ENCODE measurements at regions not wholly inside any gene's neighbourhood (a gene's known extent, or its start where the extent isn't known, plus 50 kb on each side); places are given as distances from the start of the nearest gene placed in this dataset.

DNA sequence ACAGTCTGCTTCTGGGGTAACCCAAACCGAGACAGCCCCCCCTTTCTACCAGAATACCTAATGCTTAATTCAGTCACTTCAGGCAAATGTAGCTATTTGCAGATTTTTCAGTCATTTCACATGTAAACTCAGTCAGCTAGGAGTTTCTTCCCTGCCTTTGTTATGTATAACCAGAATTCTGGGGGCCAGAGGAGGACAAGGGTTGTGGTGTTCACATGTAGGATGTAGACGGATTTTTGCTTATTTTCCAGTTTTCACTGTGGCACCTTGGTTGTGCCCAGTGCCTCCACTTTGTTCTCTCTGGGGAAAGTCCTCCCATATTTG is 51.1 kb downstream of the PROKR2 start:
- TF ChIP-seq, protein P1, sequence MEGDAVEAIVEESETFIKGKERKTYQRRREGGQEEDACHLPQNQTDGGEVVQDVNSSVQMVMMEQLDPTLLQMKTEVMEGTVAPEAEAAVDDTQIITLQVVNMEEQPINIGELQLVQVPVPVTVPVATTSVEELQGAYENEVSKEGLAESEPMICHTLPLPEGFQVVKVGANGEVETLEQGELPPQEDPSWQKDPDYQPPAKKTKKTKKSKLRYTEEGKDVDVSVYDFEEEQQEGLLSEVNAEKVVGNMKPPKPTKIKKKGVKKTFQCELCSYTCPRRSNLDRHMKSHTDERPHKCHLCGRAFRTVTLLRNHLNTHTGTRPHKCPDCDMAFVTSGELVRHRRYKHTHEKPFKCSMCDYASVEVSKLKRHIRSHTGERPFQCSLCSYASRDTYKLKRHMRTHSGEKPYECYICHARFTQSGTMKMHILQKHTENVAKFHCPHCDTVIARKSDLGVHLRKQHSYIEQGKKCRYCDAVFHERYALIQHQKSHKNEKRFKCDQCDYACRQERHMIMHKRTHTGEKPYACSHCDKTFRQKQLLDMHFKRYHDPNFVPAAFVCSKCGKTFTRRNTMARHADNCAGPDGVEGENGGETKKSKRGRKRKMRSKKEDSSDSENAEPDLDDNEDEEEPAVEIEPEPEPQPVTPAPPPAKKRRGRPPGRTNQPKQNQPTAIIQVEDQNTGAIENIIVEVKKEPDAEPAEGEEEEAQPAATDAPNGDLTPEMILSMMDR (IDR thresholded peaks at IDR 0.05), result no peak
- no peak overlapping the region for H3K27ac Mint-ChIP-seq
- no peaks in the 10 kb centered on the region for H3K36me3 Mint-ChIP-seq (ENCODE audit: low read depth)
- DNase-seq (no peak), ATAC-seq (no peak)
- CTCF ChIA-PET, result interaction anchor here (0.7 kb wide), 1 partner anchor 1507 kb away, joined by 3 read pairs; no protein-coding TSS in a partner anchor
- H3K9me3 Mint-ChIP-seq, result no peaks in the 10 kb centered on the region
- H3K4me1 Mint-ChIP-seq (ENCODE audit: low read depth), result peaks cover 8% of the 10 kb centered on the region
- peaks cover 13% of the 10 kb centered on the region for H3K27me3 Mint-ChIP-seq
- POLR2A ChIA-PET, result interaction anchor here (0.8 kb wide), 1 partner anchor 21 kb away, joined by 3 read pairs; no protein-coding TSS in a partner anchor
- intact Hi-C loops (cut with micrococcal nuclease), result no loop called here
- H3K4me3 Mint-ChIP-seq, result no peak overlapping the region

DNA sequence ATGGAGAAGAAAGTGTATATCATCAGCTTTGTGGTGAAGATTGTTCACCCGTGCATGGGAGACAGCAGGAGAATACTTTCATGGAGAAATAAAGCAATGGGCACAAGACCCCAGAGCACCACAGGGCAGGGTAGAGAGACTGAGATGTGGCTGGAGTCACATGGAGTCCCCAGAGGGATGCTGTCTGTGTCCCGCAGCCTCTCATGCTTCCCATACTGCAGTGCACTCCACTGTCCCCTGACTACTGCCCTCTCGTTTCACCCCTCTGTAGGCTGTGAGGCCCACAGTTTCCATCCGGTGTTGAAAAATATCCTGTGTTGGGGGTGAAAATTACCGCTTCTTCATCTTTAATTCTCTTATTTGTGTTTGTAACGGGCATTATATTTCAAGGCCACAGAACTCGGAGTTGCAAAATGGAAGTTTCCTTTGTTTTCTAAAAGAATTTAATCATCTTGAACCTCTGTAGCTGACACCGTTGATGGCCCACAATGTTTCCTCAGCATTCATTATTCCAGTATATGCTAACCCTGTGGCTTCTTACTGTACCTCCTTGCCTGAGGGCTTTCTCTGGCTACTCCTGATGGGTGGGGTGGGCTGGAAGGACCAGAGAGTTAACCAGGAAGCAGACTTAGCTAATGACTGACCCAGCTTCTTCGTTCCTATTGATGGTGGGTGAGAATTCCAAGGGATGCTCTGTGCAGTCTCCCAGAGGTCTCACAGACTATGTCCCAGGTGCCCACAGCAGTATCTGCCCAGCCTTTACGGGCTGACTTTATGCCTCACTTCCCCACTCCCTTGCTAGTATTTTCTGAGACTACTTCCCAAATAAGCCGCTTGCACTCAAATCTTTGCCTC is 51.7 kb downstream of the PROKR2 start:
- TF ChIP-seq, protein P1 (IDR thresholded peaks at IDR 0.05), result no peak
- ChIA-PET CTCF (interaction anchor here (0.7 kb wide), 1 partner anchor 1508 kb away, joined by 3 read pairs; no protein-coding TSS in a partner anchor), POLR2A (interaction anchor here (0.8 kb wide), 1 partner anchor 21 kb away, joined by 3 read pairs; no protein-coding TSS in a partner anchor)
- peaks cover 13% of the 10 kb centered on the region for H3K27me3 Mint-ChIP-seq
- H3K9me3 Mint-ChIP-seq, result no peaks in the 10 kb centered on the region
- DNase-seq, result no peak
- H3K27ac Mint-ChIP-seq, result no peak overlapping the region
- no peaks in the 10 kb centered on the region for H3K36me3 Mint-ChIP-seq (ENCODE audit: low read depth)
- intact Hi-C loops (cut with micrococcal nuclease), result no loop called here
- H3K4me3 Mint-ChIP-seq, result no peak overlapping the region
- peaks cover 8% of the 10 kb centered on the region for H3K4me1 Mint-ChIP-seq (ENCODE audit: low read depth)
- ATAC-seq, result no peak

DNA sequence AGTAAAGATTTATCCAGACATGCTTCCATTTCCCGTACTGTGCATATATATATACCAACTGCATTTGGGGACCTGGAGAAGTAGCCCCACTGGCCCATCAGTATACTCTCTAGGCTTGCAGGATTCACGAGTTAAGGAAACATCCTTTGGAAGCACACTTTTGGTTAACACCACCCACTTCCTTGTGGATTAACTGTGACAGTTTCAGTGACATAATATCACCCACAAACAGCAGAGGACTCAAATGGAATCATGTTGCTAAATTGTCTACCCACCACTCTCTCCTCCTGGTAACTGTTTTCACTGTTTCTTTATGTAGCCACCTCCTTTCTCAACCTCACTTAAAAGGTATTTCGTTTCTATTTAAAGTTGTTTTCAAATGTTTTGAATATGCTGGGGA is 55.0 kb downstream of the PROKR2 start:
- TF ChIP-seq, protein P1 (IDR thresholded peaks at IDR 0.05), result no peak
- H3K4me3 Mint-ChIP-seq, result no peak overlapping the region
- H3K36me3 Mint-ChIP-seq (ENCODE audit: low read depth), result no peaks in the 10 kb centered on the region
- no peaks in the 10 kb centered on the region for H3K9me3 Mint-ChIP-seq
- DNase-seq, result no peak
- ChIA-PET CTCF (no interaction called here), POLR2A (no interaction called here)
- ATAC-seq, result no peak
- intact Hi-C loops (cut with micrococcal nuclease), result no loop called here
- H3K4me1 Mint-ChIP-seq (ENCODE audit: low read depth), result peaks cover 3% of the 10 kb centered on the region
- H3K27ac Mint-ChIP-seq, result no peak overlapping the region
- peaks cover 16% of the 10 kb centered on the region for H3K27me3 Mint-ChIP-seq

DNA sequence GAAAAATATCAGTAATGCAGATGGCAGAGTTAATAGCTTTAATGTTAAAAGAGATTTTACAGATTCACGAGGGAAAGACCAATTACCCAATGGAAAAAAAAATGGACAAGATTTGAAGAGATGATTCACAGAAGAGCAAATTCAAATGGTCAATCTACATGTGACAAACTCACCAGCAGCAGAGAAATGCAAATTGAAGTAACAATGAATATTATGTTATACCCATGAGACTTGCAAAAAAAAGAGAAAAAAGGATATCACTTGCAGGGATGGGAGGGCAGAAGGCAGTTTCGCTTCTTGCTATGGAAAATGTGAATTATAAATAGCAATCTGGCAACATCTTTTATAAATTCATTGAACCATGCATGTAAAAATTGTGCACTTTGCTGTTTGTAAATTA is 55.9 kb downstream of the PROKR2 start:
- Mint-ChIP-seq H3K4me1 (ENCODE audit: low read depth) (peaks cover 3% of the 10 kb centered on the region), H3K4me3 (no peak overlapping the region), H3K9me3 (no peaks in the 10 kb centered on the region), H3K27ac (no peak overlapping the region), H3K36me3 (ENCODE audit: low read depth) (no peaks in the 10 kb centered on the region), H3K27me3 (peaks cover 18% of the 10 kb centered on the region)
- CTCF ChIA-PET, result no interaction called here
- intact Hi-C loops (cut with micrococcal nuclease), result no loop called here
- no peak for DNase-seq
- TF ChIP-seq, protein P1 (IDR thresholded peaks at IDR 0.05), result no peak
- POLR2A ChIA-PET, result no interaction called here
- no peak for ATAC-seq

Measured in activated CD8-positive, alpha-beta T cell treated with anti-CD3 and anti-CD28 coated beads for 36 hours (primary cell).